ENCODE measurements at regions not wholly inside any gene's neighbourhood (a gene's known extent, or its start where the extent isn't known, plus 50 kb on each side); places are given as distances from the start of the nearest gene placed in this dataset.
"Not testable (repeated sequence)": the region's sequence is repeated elsewhere in the genome, so short reads cannot be mapped to it uniquely, and the experiment has no call there.

DNA sequence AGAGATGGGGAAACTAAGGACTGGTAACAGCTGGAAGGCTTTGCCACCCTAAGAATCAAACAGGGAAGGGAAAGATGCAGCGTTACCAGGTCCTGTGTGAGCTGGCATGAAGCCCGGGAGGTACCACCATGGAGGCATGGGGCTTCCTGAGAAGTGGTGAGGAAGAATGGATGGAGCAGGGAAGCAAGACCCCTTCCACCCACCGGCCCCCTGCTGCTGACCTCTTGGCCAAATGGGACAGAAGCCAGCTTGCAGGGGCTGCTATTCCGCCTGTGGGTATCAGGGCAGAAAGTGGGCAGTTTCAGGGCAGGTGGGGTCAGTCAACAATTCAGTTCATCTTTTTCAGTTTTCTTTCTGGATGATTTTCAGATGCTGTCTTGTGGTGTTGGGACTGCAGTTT lies 1099.9 kb downstream of the TBC1D22A start:
- DNase-seq (ENCODE audit: low spot score) = no peak

GRCh38 chr22:47860907-47861306 lies 1098.5 kb downstream of the TBC1D22A start:
- DNase-seq (ENCODE audit: low spot score) = not testable (repeated sequence)

DNA sequence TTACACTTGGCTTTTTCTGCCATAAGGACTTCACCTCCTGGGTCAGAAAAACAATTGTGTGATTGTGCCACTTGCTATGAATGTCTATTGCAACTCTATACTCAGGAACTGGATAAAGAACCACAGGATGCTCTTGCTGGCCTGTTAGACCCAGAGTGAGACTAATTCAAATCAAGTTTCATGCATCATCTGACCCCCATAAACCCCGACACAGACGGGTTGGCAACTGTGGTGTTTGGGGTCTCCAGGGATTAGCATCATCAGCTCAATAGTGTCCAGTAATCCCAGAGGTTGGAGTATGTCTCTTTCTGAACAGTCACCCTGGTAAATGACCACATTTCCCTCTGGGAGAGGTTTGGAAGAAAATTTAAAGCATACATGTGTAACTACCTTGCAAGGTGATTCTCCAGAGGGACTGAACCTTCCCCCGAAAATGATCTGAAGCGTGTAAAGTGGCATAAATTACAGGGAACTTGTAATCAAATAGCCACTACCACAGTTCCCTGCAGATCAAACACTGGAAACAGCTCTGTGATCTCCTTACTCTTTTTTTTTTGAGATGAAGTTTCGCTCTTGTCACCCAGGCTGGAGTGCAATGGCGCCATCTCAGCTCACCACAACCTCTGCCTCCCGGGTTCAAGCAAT lies 1097.6 kb downstream of the TBC1D22A start:
- no peak for DNase-seq (ENCODE audit: low spot score)

GRCh38 chr22:47858773-47859306 lies 1096.4 kb downstream of the TBC1D22A start:
- DNase-seq (ENCODE audit: low spot score) = no peak

GRCh38 chr22:47854680-47855079 lies 1092.2 kb downstream of the TBC1D22A start:
- no peak for DNase-seq (ENCODE audit: low spot score)

DNA sequence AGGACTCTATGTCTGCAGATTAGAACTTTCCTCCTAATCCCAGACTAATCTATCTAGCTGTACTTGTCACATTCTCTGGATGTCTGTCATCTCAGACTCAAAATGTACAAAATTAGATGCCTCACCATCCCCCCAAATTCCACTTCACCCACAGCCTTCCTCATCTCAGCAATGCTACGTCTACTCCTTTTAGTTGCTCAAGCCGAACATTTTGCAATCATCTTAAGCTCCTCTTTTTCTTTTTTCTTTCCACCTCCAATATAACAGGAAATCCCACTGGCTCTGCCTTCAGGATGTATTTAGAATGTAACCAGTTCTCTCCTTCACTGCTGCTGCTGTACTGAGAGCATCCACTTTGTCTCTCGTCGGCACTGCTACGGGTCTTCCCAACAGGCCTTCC lies 1091.8 kb downstream of the TBC1D22A start:
- no peak for DNase-seq (ENCODE audit: low spot score)

- no peak for DNase-seq (ENCODE audit: low spot score)
Observed at GRCh38 chr22:47853750-47854149, 1091.3 kb downstream of the TBC1D22A start.

GRCh38 chr22:47851586-47851985 lies 1089.1 kb downstream of the TBC1D22A start:
- DNase-seq (ENCODE audit: low spot score) = no peak

- no peak for DNase-seq (ENCODE audit: low spot score)
Observed at GRCh38 chr22:47850644-47851151, 1088.2 kb downstream of the TBC1D22A start.

DNA sequence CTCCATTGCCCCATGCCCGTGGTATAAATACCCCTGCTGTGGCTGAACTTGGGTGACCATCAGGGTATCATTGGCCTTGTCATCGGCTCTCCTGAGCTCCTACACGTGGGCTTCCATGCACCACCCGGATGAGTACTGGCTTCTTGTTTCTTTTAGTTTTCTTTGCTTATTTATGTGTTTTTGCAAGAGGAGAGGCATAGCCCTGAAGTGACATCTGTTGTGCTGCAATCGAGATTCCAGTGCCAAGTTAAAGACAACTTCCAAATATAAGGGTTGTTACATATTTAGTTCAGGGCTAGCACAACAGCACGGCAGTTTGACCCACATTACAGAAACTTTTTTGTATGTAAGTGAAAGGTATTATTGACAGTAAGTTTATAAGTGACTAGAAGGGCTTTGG lies 1087.1 kb downstream of the TBC1D22A start:
- no peak for DNase-seq (ENCODE audit: low spot score)

GRCh38 chr22:47848184-47848920 lies 1085.9 kb downstream of the TBC1D22A start:
- DNase-seq (ENCODE audit: low spot score) = no peak

GRCh38 chr22:47847131-47847890 lies 1084.9 kb downstream of the TBC1D22A start:
- DNase-seq (ENCODE audit: low spot score) = no peak

GRCh38 chr22:47846206-47846605 lies 1083.8 kb downstream of the TBC1D22A start:
- DNase-seq (ENCODE audit: low spot score) = no peak

DNA sequence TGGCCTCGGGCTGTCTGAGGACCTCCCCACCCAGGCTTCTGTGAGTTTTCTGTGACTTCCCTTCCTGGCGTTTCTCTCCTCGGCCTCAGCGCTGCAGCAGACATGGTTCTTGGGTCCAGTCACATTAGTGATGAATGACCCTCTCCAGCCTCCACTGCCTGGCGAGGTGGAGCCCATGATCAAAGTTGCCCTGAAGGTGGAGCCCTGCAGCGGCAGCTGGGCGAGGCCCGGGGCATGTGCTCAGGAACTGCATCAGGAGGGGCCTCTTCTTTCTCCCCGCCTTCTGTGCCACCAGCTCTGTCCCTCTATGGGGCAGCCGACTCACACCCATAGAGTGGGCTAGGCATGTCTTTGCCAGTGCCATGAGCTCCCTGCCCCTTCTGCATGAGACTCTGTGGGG lies 1079.7 kb downstream of the TBC1D22A start:
- no peak for DNase-seq (ENCODE audit: low spot score)

DNA sequence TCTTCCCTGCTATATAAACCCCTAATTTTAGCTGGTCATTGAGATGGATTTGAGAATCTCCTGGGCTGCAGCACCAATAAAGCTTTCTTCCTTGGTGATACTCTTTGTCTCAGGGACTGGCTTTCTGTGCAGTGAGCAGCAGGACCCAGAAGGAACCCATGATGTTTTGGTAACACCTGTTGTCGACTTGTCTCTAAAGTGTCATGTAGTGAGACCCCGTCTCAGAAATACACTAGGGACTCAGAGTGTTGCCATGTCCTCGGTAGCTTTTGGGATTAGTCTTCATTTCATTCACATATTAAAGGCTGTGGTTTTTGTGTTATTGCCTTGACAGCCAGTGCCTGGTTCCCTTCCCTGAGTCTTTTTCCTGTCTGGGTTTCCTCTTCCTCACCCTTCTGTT lies 1078.7 kb downstream of the TBC1D22A start:
- no peak for DNase-seq (ENCODE audit: low spot score)

- DNase-seq (ENCODE audit: low spot score) = no peak
Observed at GRCh38 chr22:47839595-47840227, 1077.3 kb downstream of the TBC1D22A start.

DNA sequence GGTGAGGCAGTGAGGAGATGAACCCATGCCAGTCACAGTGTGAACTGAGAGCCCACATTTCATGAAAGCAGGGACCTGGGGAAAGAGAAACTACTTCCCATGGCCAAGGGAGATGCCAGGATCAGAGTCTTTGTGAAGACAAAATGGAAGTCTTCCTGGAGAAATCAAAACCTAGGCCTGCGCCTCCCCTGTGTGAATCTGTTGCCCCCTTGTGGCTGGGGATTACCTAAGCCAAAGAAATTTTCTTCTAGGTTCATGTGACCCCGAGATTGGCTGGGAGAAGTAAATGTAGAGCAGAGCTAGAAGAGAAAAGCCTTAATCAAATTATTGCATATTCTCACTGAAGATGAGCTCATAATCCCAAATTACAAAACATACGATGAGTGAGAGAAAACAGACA lies 1075.3 kb downstream of the TBC1D22A start:
- DNase-seq (ENCODE audit: low spot score) = no peak

- DNase-seq (ENCODE audit: low spot score) = no peak
Observed at GRCh38 chr22:47836957-47837356, 1074.5 kb downstream of the TBC1D22A start.

- DNase-seq (ENCODE audit: low spot score) = no peak
Observed at GRCh38 chr22:47835726-47836125, 1073.3 kb downstream of the TBC1D22A start.

GRCh38 chr22:47826016-47826415 lies 1063.6 kb downstream of the TBC1D22A start:
- DNase-seq (ENCODE audit: low spot score) = no peak

GRCh38 chr22:47822422-47822821 lies 1060.0 kb downstream of the TBC1D22A start:
- no peak for DNase-seq (ENCODE audit: low spot score)

GRCh38 chr22:47818496-47818895 lies 1056.0 kb downstream of the TBC1D22A start:
- no peak for DNase-seq (ENCODE audit: low spot score)

All from AG08396 (cell line).